ENCODE measurements at regions not wholly inside any gene's neighbourhood (a gene's known extent, or its start where the extent isn't known, plus 50 kb on each side); places are given as distances from the start of the nearest gene placed in this dataset.

DNA sequence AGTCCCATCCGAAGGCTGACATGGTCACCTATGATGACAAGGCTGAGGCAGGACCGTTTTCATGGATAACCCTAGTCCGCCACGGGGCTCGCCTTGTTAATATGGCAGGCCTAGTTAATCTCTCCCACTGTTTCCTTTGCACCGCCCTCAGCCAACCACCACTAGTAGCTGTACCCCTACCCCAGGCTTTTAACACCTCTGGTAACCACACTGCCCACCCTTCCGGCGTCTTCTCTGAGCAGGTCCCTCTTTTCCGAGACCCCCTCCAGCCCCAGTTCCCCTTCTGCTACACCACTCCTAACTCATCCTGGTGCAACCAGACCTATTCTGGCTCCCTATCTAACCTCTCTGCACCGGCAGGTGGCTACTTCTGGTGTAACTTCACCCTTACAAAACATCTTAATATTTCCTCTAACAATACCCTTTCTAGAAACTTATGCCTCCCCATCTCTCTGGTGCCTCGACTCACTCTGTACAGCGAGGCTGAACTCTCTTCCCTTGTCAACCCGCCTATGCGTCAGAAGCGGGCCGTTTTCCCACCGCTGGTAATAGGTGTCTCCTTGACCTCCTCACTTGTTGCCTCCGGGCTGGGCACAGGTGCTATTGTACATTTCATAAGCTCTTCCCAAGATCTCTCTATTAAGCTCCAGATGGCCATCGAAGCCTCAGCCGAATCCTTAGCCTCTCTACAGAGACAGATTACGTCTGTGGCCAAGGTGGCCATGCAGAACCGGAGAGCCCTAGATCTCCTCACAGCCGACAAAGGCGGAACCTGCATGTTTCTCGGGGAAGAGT lies 964.4 kb downstream of the RPA4 start (continued):
- TF ChIP-seq CHD7 (IDR thresholded peaks at IDR 0.05; ENCODE audit: insufficient replicate concordance, low read length) (no peak), PHF8 (conservative IDR thresholded peaks at IDR 0.05; ENCODE audit: low read depth, low read length) (no peak), KDM4A (IDR thresholded peaks at IDR 0.05; ENCODE audit: low read depth, low read length, severe bottlenecking) (no peak), ZNF274 (IDR thresholded peaks at IDR 0.05; ENCODE audit: borderline replicate concordance, extremely low read depth, low read length) (no peak), EP300 (IDR thresholded peaks at IDR 0.05; ENCODE audit: borderline replicate concordance in 1 of 2, low read depth in 2 of 2, low read length in 2 of 2) (no peak), TAF1 (IDR thresholded peaks at IDR 0.05; ENCODE audit: low read depth, low read length) (no peak), CBX8 (IDR thresholded peaks at IDR 0.05; ENCODE audit: borderline replicate concordance, low read depth, low read length) (no peak), NRF1 (IDR thresholded peaks at IDR 0.05; ENCODE audit: low read depth, low read length) (no peak)
